AG04450 (cell line): ENCODE measurements at regions not wholly inside any gene's neighbourhood (a gene's known extent, or its start where the extent isn't known, plus 50 kb on each side); places are given as distances from the start of the nearest gene placed in this dataset.

Source experiments
- CTCF ChIA-PET: fragments of 300-600, 350-600 bp; formaldehyde crosslinking; extraction: SDS; loops from one replicate; lab custom pipeline; 2022; ENCODE audit warnings: antibody characterized with exemption, inconsistent platforms; lab: Charles Lee
- POLR2A ChIA-PET: fragments of 350-600 bp; formaldehyde crosslinking; extraction: SDS; loops from one replicate; lab custom pipeline; 2021; ENCODE audit warnings: antibody characterized with exemption, inconsistent platforms; lab: Yijun Ruan, JAX
- DNase-seq: peaks from one replicate; pipeline ENCODE4 v3.0.0-alpha.2; 2011; ENCODE audit warnings: low read depth, low spot score
- H3K27ac ChIP-seq: one replicate; pipeline ENCODE4 v1.5.1; 2012; ENCODE audit warnings: low read depth, low read length, control low read depth
- H3K27me3 ChIP-seq: one replicate; pipeline ENCODE4 v1.6.0; 2012; ENCODE audit warnings: low read length; ENCODE audit not compliant: control insufficient read depth, insufficient read depth
- H3K4me3 ChIP-seq: 2 replicates; pipeline ENCODE4 v1.5.1; 2011; ENCODE audit warnings: mild to moderate bottlenecking, low read depth, low read length, control low read depth
- H3K9me3 ChIP-seq: 2 replicates; pipeline ENCODE4 v1.5.1; 2012; ENCODE audit warnings: low read length; ENCODE audit not compliant: control insufficient read depth, insufficient read depth
- CTCF ChIP-seq: IDR thresholded peaks from 2 replicates; pipeline ENCODE4 v1.5.1; 2011; ENCODE audit warnings: low read depth, low read length, control low read depth, inconsistent platforms

- POLR2A ChIA-PET = no interaction called here
- no peak for DNase-seq
- Histone ChIP-seq H3K27me3 (no peaks in the 10 kb centered on the region), H3K27ac (no peak overlapping the region), H3K4me3 (no peak overlapping the region), H3K9me3 (no peaks in the 10 kb centered on the region)
- CTCF ChIA-PET = interaction anchor here (0.6 to 4.6 kb wide), 7 partner anchors 8 to 535 kb away, joined by 3 to 80 read pairs (median 4); no protein-coding TSS in a partner anchor
- peak; percentile 40 for TF ChIP-seq CTCF
Measured at GRCh38 chrX:10725071-10725470, 104.7 kb upstream of the MID1 start.

GRCh38 chrX:10726647-10727046, 106.3 kb upstream of the MID1 start:
- CTCF ChIA-PET = interaction anchor here (4.6 kb wide), 1 partner anchor 375 kb away, joined by 36 read pairs; no protein-coding TSS in a partner anchor
- TF ChIP-seq CTCF = no peak
- Histone ChIP-seq H3K4me3 (no peak overlapping the region), H3K27me3 (no peaks in the 10 kb centered on the region), H3K9me3 (no peaks in the 10 kb centered on the region), H3K27ac (no peak overlapping the region)
- peak; percentile 10 for DNase-seq
- POLR2A ChIA-PET = no interaction called here

GRCh38 chrX:10728806-10729389, 108.5 kb upstream of the MID1 start:
- no peak overlapping the region for H3K27ac ChIP-seq
- ChIA-PET POLR2A (no interaction called here), CTCF (interaction anchor here (0.9 kb wide), 1 partner anchor 311 kb away, joined by 4 read pairs; no protein-coding TSS in a partner anchor)
- DNase-seq = no peak
- TF ChIP-seq CTCF = no peak
- no peaks in the 10 kb centered on the region for H3K27me3 ChIP-seq
- H3K4me3 ChIP-seq = no peak overlapping the region
- no peaks in the 10 kb centered on the region for H3K9me3 ChIP-seq

- no peak for TF ChIP-seq CTCF
- Histone ChIP-seq H3K27me3 (no peaks in the 10 kb centered on the region), H3K4me3 (no peak overlapping the region), H3K9me3 (no peaks in the 10 kb centered on the region), H3K27ac (no peak overlapping the region)
- no peak for DNase-seq
- POLR2A ChIA-PET = no interaction called here
- CTCF ChIA-PET = no interaction called here
Measured at GRCh38 chrX:10739426-10739825, 119.0 kb upstream of the MID1 start.

GRCh38 chrX:10741003-10741402, 120.6 kb upstream of the MID1 start:
- no peaks in the 10 kb centered on the region for H3K27me3 ChIP-seq
- no peaks in the 10 kb centered on the region for H3K9me3 ChIP-seq
- no peak overlapping the region for H3K4me3 ChIP-seq
- TF ChIP-seq CTCF = no peak
- no peak for DNase-seq
- POLR2A ChIA-PET = no interaction called here
- H3K27ac ChIP-seq = no peak overlapping the region
- CTCF ChIA-PET = no interaction called here
